GM18858 (cell line): ENCODE measurements at regions not wholly inside any gene's neighbourhood (a gene's known extent, or its start where the extent isn't known, plus 50 kb on each side); places are given as distances from the start of the nearest gene placed in this dataset.
A peak's percentile ranks its signal among the peaks of the same experiment; 100 is the strongest.

Experiments used
- ATAC-seq: cut with Tn5 transposase; IDR thresholded peaks from one replicate; pipeline ENCODE4 v1.9.1; 2021; ENCODE audit not compliant: unreplicated experiment

- no peak for ATAC-seq
Observed at GRCh38 chr3:158961911-158962310, 160.1 kb downstream of the MFSD1 start.

- ATAC-seq = no peak
Observed at GRCh38 chr3:158970006-158970405, 168.2 kb downstream of the MFSD1 start.

GRCh38 chr3:158974904-158975303, 173.1 kb downstream of the MFSD1 start:
- no peak for ATAC-seq

GRCh38 chr3:158976966-158977365, 175.1 kb downstream of the MFSD1 start:
- ATAC-seq = no peak

GRCh38 chr3:158977497-158977896, 175.6 kb downstream of the MFSD1 start:
- no peak for ATAC-seq

GRCh38 chr3:158983216-158984099, 181.6 kb downstream of the MFSD1 start:
- ATAC-seq = no peak

- ATAC-seq = no peak
Observed at GRCh38 chr3:158991146-158991705, 189.4 kb downstream of the MFSD1 start.

- no peak for ATAC-seq
Observed at GRCh38 chr3:158992463-158992862, 190.6 kb downstream of the MFSD1 start.

GRCh38 chr3:158994386-158994785, 192.5 kb downstream of the MFSD1 start:
- no peak for ATAC-seq

GRCh38 chr3:159001711-159002110, 199.9 kb downstream of the MFSD1 start:
- ATAC-seq = no peak

- ATAC-seq = no peak
Observed at GRCh38 chr3:159005137-159005536, 203.3 kb downstream of the MFSD1 start.

- ATAC-seq = no peak
Observed at GRCh38 chr3:159007331-159007730, 205.5 kb downstream of the MFSD1 start.

GRCh38 chr3:159008401-159008800, 206.5 kb downstream of the MFSD1 start:
- ATAC-seq = no peak

GRCh38 chr3:159018341-159018740, 216.5 kb downstream of the MFSD1 start:
- no peak for ATAC-seq

- ATAC-seq = no peak
Observed at GRCh38 chr3:159025733-159026132, 223.9 kb downstream of the MFSD1 start.

- no peak for ATAC-seq
Observed at GRCh38 chr3:159026510-159026909, 224.7 kb downstream of the MFSD1 start.

- ATAC-seq = no peak
Observed at GRCh38 chr3:159028706-159029105, 226.9 kb downstream of the MFSD1 start.

- ATAC-seq = peak; percentile 83
Observed at GRCh38 chr3:159029306-159030026, 227.6 kb downstream of the MFSD1 start.

GRCh38 chr3:159030138-159030670, 228.3 kb downstream of the MFSD1 start:
- no peak for ATAC-seq

GRCh38 chr3:159030886-159031679, 229.2 kb downstream of the MFSD1 start:
- no peak for ATAC-seq

GRCh38 chr3:159032311-159032710, 230.5 kb downstream of the MFSD1 start:
- ATAC-seq = no peak
